ENCODE measurements at regions not wholly inside any gene's neighbourhood (a gene's known extent, or its start where the extent isn't known, plus 50 kb on each side); places are given as distances from the start of the nearest gene placed in this dataset.

DNA sequence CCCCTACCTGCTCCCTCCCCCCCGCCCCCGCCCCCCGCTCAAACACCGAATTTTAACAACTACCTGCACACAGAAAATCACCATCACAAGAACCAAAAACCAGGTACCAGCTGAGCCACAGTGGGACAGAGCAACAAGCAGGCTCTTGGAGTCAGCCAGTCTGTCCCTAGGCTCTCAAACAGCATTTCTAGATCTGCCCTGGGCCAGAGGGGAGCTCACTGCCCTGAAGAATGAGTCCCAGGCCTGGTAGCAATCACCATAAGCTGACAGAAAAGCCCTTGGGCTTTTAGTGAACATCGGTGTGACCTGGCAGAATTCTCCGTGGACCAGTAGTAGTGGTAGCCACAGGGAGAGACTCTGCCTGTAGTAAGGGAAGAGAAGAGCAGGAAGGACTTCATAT lies 58.3 kb downstream of the C11orf87 start:
- Histone ChIP-seq H2AFZ (ENCODE audit: low read length, unreplicated experiment) (no peak overlapping the region), H3K79me2 (ENCODE audit: control insufficient read depth, insufficient read depth, low read length, unreplicated experiment) (no peaks in the 10 kb centered on the region), H3K4me1 (ENCODE audit: control insufficient read depth, insufficient read depth, low read length, unreplicated experiment) (no peaks in the 10 kb centered on the region), H3K27ac (ENCODE audit: low read depth, low read length) (no peak overlapping the region), H3K4me3 (ENCODE audit: low read depth, low read length) (no peak overlapping the region), H3K36me3 (ENCODE audit: insufficient read depth, low read length) (no peaks in the 10 kb centered on the region), H3K27me3 (ENCODE audit: insufficient read depth, low read length) (no peaks in the 10 kb centered on the region)

DNA sequence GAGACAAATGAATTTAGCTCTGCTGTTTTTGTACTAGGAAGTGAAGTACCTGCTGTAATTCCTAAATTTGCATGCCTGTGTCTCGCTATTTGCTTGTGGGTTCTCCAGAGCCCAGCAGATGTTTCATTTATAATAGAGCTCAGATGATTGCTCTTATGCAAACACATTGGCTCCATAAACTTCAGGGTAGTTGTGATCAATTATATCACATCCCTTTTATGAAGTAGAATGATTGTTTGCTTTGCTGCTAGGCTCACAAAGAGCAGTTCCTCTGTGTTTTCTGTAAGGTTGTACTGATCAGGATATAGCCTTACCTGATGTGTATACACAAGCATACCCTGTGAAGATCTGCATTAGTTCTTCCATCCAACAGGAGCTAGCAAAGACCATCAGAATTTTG lies 64.1 kb downstream of the C11orf87 start:
- Histone ChIP-seq H3K79me2 (ENCODE audit: control insufficient read depth, insufficient read depth, low read length, unreplicated experiment) (no peaks in the 10 kb centered on the region), H3K27me3 (ENCODE audit: insufficient read depth, low read length) (no peaks in the 10 kb centered on the region; the same call in 1 of the 2 replicates), H3K4me1 (ENCODE audit: control insufficient read depth, insufficient read depth, low read length, unreplicated experiment) (no peaks in the 10 kb centered on the region), H2AFZ (ENCODE audit: low read length, unreplicated experiment) (no peak overlapping the region), H3K27ac (ENCODE audit: low read depth, low read length) (no peak overlapping the region), H3K4me3 (ENCODE audit: low read depth, low read length) (no peak overlapping the region), H3K36me3 (ENCODE audit: insufficient read depth, low read length) (no peaks in the 10 kb centered on the region)

DNA sequence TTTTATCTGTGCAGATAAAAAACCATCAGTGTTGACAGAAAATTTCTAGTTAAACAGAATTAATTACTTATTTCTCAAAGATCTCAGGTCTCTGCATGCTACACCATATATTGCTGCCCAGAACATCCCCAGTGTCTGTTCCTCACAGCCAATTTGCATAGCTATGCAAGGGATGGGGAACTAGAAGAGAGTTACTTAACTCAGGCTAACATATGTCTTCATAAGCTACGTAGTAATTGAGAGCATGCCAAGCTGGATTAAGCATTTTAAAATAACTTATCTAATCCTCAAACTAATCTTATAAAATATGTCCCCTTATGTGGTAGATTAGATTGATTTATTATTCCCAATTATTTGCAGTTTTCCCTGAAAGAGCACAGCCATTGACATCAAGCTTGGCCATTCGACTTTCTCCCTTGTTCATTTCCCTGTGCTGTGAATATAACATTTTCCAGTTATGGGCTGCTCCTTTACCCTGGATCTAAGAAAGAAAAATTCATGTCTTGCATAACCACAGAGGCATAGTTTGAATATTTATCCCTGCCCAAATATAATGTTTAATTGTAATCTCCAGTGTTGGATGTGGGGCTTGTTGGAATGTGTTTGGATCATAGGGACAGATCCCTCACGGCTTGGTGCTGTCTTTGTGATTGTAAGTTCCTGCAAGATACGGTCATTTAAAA lies 69.1 kb downstream of the C11orf87 start:
- H3K27me3 ChIP-seq (ENCODE audit: insufficient read depth, low read length), result no peaks in the 10 kb centered on the region; the same call in 1 of the 2 replicates
- H3K27ac ChIP-seq (ENCODE audit: low read depth, low read length), result no peak overlapping the region

DNA sequence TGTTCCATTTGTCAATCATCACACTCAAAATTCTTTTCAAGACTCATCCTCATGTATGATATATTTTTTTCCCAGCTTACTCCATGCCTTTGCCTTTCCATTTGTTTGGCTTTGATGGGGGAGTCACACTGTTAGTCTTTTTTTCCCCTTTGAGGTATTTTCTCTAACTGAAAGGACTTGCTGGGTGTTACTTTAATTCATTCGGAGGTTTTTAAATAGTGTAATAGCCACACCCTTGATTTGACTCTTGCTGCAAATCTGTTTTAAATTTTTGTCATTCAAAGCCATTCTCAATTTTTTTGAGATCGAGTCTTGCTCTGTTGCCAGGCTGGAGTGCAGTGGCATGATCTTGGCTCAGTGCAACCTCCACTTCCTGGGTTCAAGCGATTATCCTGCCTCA lies 84.1 kb downstream of the C11orf87 start:
- H3K27me3 ChIP-seq (ENCODE audit: insufficient read depth, low read length), result no peaks in the 10 kb centered on the region
- H2AFZ ChIP-seq (ENCODE audit: low read length, unreplicated experiment), result no peak overlapping the region
- H3K4me3 ChIP-seq (ENCODE audit: low read depth, low read length), result no peak overlapping the region
- H3K4me1 ChIP-seq (ENCODE audit: control insufficient read depth, insufficient read depth, low read length, unreplicated experiment), result no peaks in the 10 kb centered on the region
- H3K79me2 ChIP-seq (ENCODE audit: control insufficient read depth, insufficient read depth, low read length, unreplicated experiment), result no peaks in the 10 kb centered on the region
- no peaks in the 10 kb centered on the region for H3K36me3 ChIP-seq (ENCODE audit: insufficient read depth, low read length)
- no peak overlapping the region for H3K27ac ChIP-seq (ENCODE audit: low read depth, low read length)

More for the DNA sequence above, 69.1 kb downstream of the C11orf87 start:
- Histone ChIP-seq H3K4me1 (ENCODE audit: control insufficient read depth, insufficient read depth, low read length, unreplicated experiment) (no peaks in the 10 kb centered on the region), H3K79me2 (ENCODE audit: control insufficient read depth, insufficient read depth, low read length, unreplicated experiment) (no peaks in the 10 kb centered on the region), H3K36me3 (ENCODE audit: insufficient read depth, low read length) (no peaks in the 10 kb centered on the region), H2AFZ (ENCODE audit: low read length, unreplicated experiment) (no peak overlapping the region), H3K4me3 (ENCODE audit: low read depth, low read length) (no peak overlapping the region)

DNA sequence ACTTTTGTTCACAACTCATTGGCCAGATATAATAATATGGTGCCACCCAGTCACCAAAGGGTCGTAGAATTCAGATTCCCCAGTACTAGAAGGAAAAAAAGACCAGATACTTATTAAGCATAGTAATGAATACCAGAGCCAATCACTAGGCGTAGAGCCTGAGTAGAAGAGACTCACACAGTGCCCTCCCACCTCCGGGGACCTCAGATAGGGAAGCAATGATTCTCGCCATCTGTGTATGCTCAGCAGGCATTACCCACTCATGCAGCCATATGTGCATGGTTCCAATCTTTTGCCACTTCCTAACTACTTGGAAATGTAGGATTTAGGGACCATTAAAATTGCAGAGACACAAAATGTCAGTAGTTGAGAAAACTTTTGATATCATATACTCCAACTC lies 85.3 kb downstream of the C11orf87 start:
- no peak overlapping the region for H2AFZ ChIP-seq (ENCODE audit: low read length, unreplicated experiment)
- no peaks in the 10 kb centered on the region for H3K36me3 ChIP-seq (ENCODE audit: insufficient read depth, low read length)
- no peak overlapping the region for H3K27ac ChIP-seq (ENCODE audit: low read depth, low read length)
- H3K4me3 ChIP-seq (ENCODE audit: low read depth, low read length), result no peak overlapping the region
- H3K4me1 ChIP-seq (ENCODE audit: control insufficient read depth, insufficient read depth, low read length, unreplicated experiment), result no peaks in the 10 kb centered on the region
- no peaks in the 10 kb centered on the region for H3K79me2 ChIP-seq (ENCODE audit: control insufficient read depth, insufficient read depth, low read length, unreplicated experiment)
- H3K27me3 ChIP-seq (ENCODE audit: insufficient read depth, low read length), result no peaks in the 10 kb centered on the region

DNA sequence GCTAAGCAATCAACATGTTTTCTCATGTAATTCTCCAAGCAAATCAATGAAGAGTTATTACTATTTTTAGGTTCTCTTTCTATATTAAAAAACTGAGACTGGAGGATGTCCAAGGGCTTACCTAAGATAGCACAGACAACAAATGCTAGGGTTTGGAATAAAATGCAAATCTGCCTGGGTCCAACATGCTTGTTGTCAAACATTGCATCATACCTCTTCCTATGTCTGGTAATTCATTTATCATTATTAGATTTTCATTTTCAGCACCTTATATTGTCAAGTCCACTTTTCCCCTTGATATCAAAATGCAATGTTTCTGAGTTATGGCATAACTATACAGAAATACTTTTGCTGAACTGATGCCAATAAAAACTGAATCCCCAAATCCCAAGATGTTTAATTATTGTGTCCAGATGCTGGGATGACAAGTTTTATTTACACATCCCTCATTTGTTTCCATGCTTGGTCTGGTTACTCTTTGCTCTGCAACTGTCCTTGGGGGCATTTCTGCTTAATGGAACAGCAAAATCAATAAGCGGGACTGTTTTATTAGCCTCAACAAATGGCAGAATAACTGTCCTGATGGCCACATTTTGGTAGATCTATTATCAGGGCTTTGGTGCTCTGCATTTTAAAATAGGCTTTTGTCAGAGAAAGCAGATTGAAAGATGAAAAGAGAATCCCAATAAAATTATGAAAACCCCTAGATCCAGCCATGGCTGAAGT lies 86.0 kb downstream of the C11orf87 start:
- no peaks in the 10 kb centered on the region for H3K79me2 ChIP-seq (ENCODE audit: control insufficient read depth, insufficient read depth, low read length, unreplicated experiment)
- no peaks in the 10 kb centered on the region for H3K4me1 ChIP-seq (ENCODE audit: control insufficient read depth, insufficient read depth, low read length, unreplicated experiment)
- no peaks in the 10 kb centered on the region for H3K36me3 ChIP-seq (ENCODE audit: insufficient read depth, low read length)
- H3K27ac ChIP-seq (ENCODE audit: low read depth, low read length), result no peak overlapping the region
- H3K27me3 ChIP-seq (ENCODE audit: insufficient read depth, low read length), result no peaks in the 10 kb centered on the region
- H3K4me3 ChIP-seq (ENCODE audit: low read depth, low read length), result no peak overlapping the region
- no peak overlapping the region for H2AFZ ChIP-seq (ENCODE audit: low read length, unreplicated experiment)

DNA sequence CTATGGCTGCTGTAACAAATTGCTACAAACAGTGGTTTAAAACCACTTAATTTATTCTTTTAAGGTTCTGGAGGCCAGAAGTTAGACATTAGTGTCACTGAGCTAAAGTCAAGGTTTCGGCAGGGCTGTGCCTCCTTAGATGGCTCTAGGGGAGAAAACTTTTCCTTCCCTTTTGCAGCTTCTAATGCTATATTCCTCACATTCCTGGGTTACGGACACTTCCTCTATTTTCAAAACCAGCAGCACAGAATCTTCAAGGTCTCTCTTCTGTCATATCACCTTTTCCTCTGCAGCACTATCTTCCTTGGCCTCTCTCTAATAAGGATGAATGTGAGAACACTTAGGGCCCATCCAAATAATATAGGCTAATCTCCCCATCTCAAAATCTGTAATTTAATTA lies 87.0 kb downstream of the C11orf87 start:
- H2AFZ ChIP-seq (ENCODE audit: low read length, unreplicated experiment), result no peak overlapping the region
- no peak overlapping the region for H3K27ac ChIP-seq (ENCODE audit: low read depth, low read length)
- H3K4me1 ChIP-seq (ENCODE audit: control insufficient read depth, insufficient read depth, low read length, unreplicated experiment), result no peaks in the 10 kb centered on the region
- H3K36me3 ChIP-seq (ENCODE audit: insufficient read depth, low read length), result no peaks in the 10 kb centered on the region
- H3K4me3 ChIP-seq (ENCODE audit: low read depth, low read length), result no peak overlapping the region
- no peaks in the 10 kb centered on the region for H3K27me3 ChIP-seq (ENCODE audit: insufficient read depth, low read length)
- H3K79me2 ChIP-seq (ENCODE audit: control insufficient read depth, insufficient read depth, low read length, unreplicated experiment), result no peaks in the 10 kb centered on the region

DNA sequence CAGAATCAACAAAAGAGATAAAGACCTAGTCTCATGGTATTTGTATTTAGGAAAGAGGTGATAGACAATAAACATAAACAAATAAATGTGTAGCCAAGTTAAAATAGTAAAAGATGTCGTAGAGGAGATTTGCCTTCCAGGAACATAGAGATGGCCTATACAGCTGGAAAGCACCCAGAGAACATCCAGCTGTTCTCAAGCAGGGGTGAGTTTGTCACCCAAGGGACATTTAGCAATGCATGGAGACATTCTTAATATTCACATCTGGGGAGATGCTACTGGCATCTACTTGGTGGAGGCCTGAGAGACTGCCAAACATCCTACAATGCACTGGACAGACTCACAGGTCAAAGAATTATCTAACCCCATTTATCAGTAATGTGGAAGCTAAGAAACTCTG lies 88.3 kb downstream of the C11orf87 start:
- no peaks in the 10 kb centered on the region for H3K27me3 ChIP-seq (ENCODE audit: insufficient read depth, low read length)
- H3K79me2 ChIP-seq (ENCODE audit: control insufficient read depth, insufficient read depth, low read length, unreplicated experiment), result no peaks in the 10 kb centered on the region
- no peak overlapping the region for H3K4me3 ChIP-seq (ENCODE audit: low read depth, low read length)
- no peak overlapping the region for H2AFZ ChIP-seq (ENCODE audit: low read length, unreplicated experiment)
- H3K36me3 ChIP-seq (ENCODE audit: insufficient read depth, low read length), result no peaks in the 10 kb centered on the region
- H3K27ac ChIP-seq (ENCODE audit: low read depth, low read length), result no peak overlapping the region
- no peaks in the 10 kb centered on the region for H3K4me1 ChIP-seq (ENCODE audit: control insufficient read depth, insufficient read depth, low read length, unreplicated experiment)

DNA sequence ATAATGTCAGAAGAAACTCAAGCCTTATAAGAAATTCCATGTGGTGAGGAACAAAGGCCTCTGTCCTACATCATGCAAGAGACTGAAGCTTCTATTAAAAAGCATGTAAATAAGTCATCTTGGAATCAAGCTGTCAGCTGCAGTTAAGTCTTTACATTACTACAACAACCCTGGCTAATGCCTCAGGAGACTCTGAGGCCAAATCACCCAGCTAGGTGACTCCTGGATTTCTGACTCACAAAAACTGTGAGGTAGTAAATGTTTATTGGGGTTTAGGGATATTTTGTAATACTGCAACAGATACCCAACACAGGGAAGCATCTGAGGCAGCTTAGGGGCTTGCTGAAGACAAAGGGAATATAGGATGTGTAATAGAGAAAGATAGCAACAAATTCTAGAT lies 89.6 kb downstream of the C11orf87 start:
- Histone ChIP-seq H3K4me3 (ENCODE audit: low read depth, low read length) (no peak overlapping the region), H2AFZ (ENCODE audit: low read length, unreplicated experiment) (no peak overlapping the region)

DNA sequence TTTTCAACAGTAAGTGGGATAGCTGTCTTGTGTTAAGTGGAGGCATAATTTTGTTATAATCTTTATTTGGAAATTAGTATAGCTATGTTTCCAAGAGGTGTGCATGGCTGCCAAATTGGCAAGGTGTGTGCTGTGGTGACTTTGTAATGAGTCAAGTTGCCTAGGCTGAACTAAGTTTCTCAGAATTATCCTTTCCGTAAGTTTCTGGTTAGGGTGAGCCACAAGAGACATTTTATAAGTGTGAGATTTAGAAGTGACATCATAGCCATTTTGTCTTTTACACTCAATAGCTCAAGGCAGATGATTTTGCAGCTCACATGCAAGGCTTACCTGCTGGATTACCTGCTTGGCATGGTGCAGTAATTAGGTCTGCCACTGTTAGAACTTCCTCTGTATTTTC lies 90.3 kb downstream of the C11orf87 start:
- Histone ChIP-seq H2AFZ (ENCODE audit: low read length, unreplicated experiment) (no peak overlapping the region), H3K4me1 (ENCODE audit: control insufficient read depth, insufficient read depth, low read length, unreplicated experiment) (no peaks in the 10 kb centered on the region), H3K27ac (ENCODE audit: low read depth, low read length) (no peak overlapping the region), H3K79me2 (ENCODE audit: control insufficient read depth, insufficient read depth, low read length, unreplicated experiment) (no peaks in the 10 kb centered on the region), H3K4me3 (ENCODE audit: low read depth, low read length) (no peak overlapping the region), H3K36me3 (ENCODE audit: insufficient read depth, low read length) (no peaks in the 10 kb centered on the region), H3K27me3 (ENCODE audit: insufficient read depth, low read length) (no peaks in the 10 kb centered on the region)

More for the DNA sequence above, 89.6 kb downstream of the C11orf87 start:
- Histone ChIP-seq H3K27me3 (ENCODE audit: insufficient read depth, low read length) (no peaks in the 10 kb centered on the region), H3K36me3 (ENCODE audit: insufficient read depth, low read length) (no peaks in the 10 kb centered on the region), H3K27ac (ENCODE audit: low read depth, low read length) (no peak overlapping the region), H3K4me1 (ENCODE audit: control insufficient read depth, insufficient read depth, low read length, unreplicated experiment) (no peaks in the 10 kb centered on the region), H3K79me2 (ENCODE audit: control insufficient read depth, insufficient read depth, low read length, unreplicated experiment) (no peaks in the 10 kb centered on the region)

DNA sequence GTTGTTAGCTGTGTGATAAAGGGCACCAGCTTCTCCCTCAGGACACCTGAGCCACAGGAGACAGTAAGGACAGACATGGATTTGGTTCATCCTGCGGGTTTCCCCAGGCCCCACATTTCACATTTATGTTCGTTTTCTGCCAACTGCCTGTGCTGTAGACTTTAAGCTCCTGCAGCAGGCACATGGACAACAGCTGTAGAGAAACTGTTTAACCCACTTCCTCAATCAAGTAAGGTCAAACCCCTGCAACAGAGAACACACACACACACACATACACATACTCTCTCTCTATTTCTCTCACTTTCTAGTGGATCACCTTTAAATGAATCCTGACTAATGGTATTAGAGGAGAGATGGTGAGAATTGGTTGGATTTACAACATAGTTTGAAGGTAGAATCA lies 90.7 kb downstream of the C11orf87 start:
- Histone ChIP-seq H3K27me3 (ENCODE audit: insufficient read depth, low read length) (no peaks in the 10 kb centered on the region), H3K4me3 (ENCODE audit: low read depth, low read length) (no peak overlapping the region), H3K79me2 (ENCODE audit: control insufficient read depth, insufficient read depth, low read length, unreplicated experiment) (no peaks in the 10 kb centered on the region), H3K27ac (ENCODE audit: low read depth, low read length) (no peak overlapping the region), H3K36me3 (ENCODE audit: insufficient read depth, low read length) (no peaks in the 10 kb centered on the region), H2AFZ (ENCODE audit: low read length, unreplicated experiment) (no peak overlapping the region), H3K4me1 (ENCODE audit: control insufficient read depth, insufficient read depth, low read length, unreplicated experiment) (no peaks in the 10 kb centered on the region)

Data from ACC112 (cell line).